Stimulated activated CD8-positive, alpha-beta memory T cell treated with anti-CD3 and anti-CD28 coated beads, Interleukin-15, amount 100 ng/mL, for 48 hours (primary cell): ENCODE measurements at regions not wholly inside any gene's neighbourhood (a gene's known extent, or its start where the extent isn't known, plus 50 kb on each side); places are given as distances from the start of the nearest gene placed in this dataset.
"Not testable (repeated sequence)": the region's sequence is repeated elsewhere in the genome, so short reads cannot be mapped to it uniquely, and the experiment has no call there.

Experiments
- DNase-seq, 2 donors: peaks; one replicate each; pipeline ENCODE4 v3.0.0-alpha.2; 2020; ENCODE audit warnings: low read depth in 2 of 2

- DNase-seq: no peak
Measured at GRCh38 chr17:72175787-72176515, 55.1 kb downstream of the SOX9 start.

GRCh38 chr17:72176516-72176851 lies 55.7 kb downstream of the SOX9 start:
- no peak for DNase-seq

GRCh38 chr17:72176951-72177660 lies 56.3 kb downstream of the SOX9 start:
- DNase-seq: no peak

GRCh38 chr17:72177738-72178137 lies 56.9 kb downstream of the SOX9 start:
- DNase-seq: no peak

- DNase-seq: no peak
Measured at GRCh38 chr17:72182371-72182873, 61.6 kb downstream of the SOX9 start.

GRCh38 chr17:72183194-72183685 lies 62.4 kb downstream of the SOX9 start:
- no peak for DNase-seq

- no peak for DNase-seq
Measured at GRCh38 chr17:72184805-72185204, 64.0 kb downstream of the SOX9 start.

- DNase-seq: no peak
Measured at GRCh38 chr17:72185564-72185963, 64.7 kb downstream of the SOX9 start.

- no peak for DNase-seq
Measured at GRCh38 chr17:72187556-72187955, 66.7 kb downstream of the SOX9 start.

GRCh38 chr17:72188801-72189200 lies 68.0 kb downstream of the SOX9 start:
- DNase-seq: no peak

GRCh38 chr17:72189768-72190593 lies 69.2 kb downstream of the SOX9 start:
- DNase-seq: no peak

GRCh38 chr17:72191356-72191755 lies 70.5 kb downstream of the SOX9 start:
- DNase-seq: no peak

- DNase-seq: no peak
Measured at GRCh38 chr17:72191921-72192799, 71.3 kb downstream of the SOX9 start.

GRCh38 chr17:72192800-72193192 lies 72.0 kb downstream of the SOX9 start:
- no peak for DNase-seq

GRCh38 chr17:72193391-72194106 lies 72.7 kb downstream of the SOX9 start:
- DNase-seq: no peak

GRCh38 chr17:72194107-72194440 lies 73.3 kb downstream of the SOX9 start:
- not testable (repeated sequence) for DNase-seq

- DNase-seq: no peak
Measured at GRCh38 chr17:72199256-72199655, 78.4 kb downstream of the SOX9 start.

GRCh38 chr17:72204742-72205141 lies 83.9 kb downstream of the SOX9 start:
- DNase-seq: no peak

- DNase-seq: no peak
Measured at GRCh38 chr17:72205357-72205756, 84.5 kb downstream of the SOX9 start.

GRCh38 chr17:72205822-72206221 lies 85.0 kb downstream of the SOX9 start:
- no peak for DNase-seq

- no peak for DNase-seq
Measured at GRCh38 chr17:72206376-72206775, 85.6 kb downstream of the SOX9 start.
